Progenitor cell of endocrine pancreas (in vitro differentiated cells): ENCODE measurements at regions not wholly inside any gene's neighbourhood (a gene's known extent, or its start where the extent isn't known, plus 50 kb on each side); places are given as distances from the start of the nearest gene placed in this dataset.

Experiments used
- DNase-seq: peaks from one replicate; pipeline ENCODE4 v3.0.0; 2021; ENCODE audit warnings: low spot score; ENCODE audit not compliant: unreplicated experiment
- H3K27ac Mint-ChIP-seq: 2 replicates; pipeline ENCODE4 v1.8.0; 2021; ENCODE audit warnings: mild to moderate bottlenecking, moderate library complexity, mixed read lengths
- H3K27me3 Mint-ChIP-seq: 2 replicates; pipeline ENCODE4 v1.8.0; 2021; ENCODE audit warnings: mixed read lengths
- H3K36me3 Mint-ChIP-seq: 2 replicates; pipeline ENCODE4 v1.8.0; 2022; ENCODE audit warnings: mixed read lengths; ENCODE audit not compliant: insufficient read depth
- H3K4me1 Mint-ChIP-seq: 2 replicates; pipeline ENCODE4 v1.8.0; 2021; ENCODE audit warnings: low read depth, mixed read lengths
- H3K4me3 Mint-ChIP-seq: 2 replicates; pipeline ENCODE4 v1.8.0; 2021; ENCODE audit warnings: low read depth, mild to moderate bottlenecking, moderate library complexity, mixed read lengths
- H3K9me3 Mint-ChIP-seq: 2 replicates; pipeline ENCODE4 v1.8.0; 2021; ENCODE audit warnings: low read depth, mixed read lengths
- TF ChIP-seq, protein P1 (sequence below): fragments of 200-600 bp; sonication (generic); IDR thresholded peaks from one replicate; pipeline ENCODE4 v1.5.0; 2021; ENCODE audit warnings: antibody characterized with exemption, mild to moderate bottlenecking; ENCODE audit not compliant: unreplicated experiment

DNA sequence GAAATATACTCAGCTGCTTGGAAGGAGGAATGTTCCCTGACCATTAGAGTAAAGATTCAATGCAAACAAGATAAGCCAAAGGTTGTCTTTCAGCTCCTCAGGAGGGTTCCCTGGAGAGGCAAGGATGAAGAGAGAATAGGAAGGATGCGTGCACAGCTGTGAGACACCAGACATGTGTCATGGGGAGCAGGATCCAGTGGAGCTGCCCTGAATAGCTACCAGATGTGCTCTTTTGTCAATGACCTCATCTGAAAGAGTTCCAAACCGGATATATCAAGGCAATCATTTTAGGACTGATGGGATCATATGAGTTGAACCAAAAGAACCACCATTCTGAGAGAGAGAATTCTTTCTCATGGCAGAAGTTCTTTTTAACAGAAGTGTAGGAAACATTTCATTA, 490.6 kb downstream of the IRS1 start:
- H3K27ac Mint-ChIP-seq: no peak overlapping the region
- no peak overlapping the region for H3K4me3 Mint-ChIP-seq
- no peak for DNase-seq
- H3K36me3 Mint-ChIP-seq: no peaks in the 10 kb centered on the region
- no peaks in the 10 kb centered on the region for H3K9me3 Mint-ChIP-seq
- peaks cover 2% of the 10 kb centered on the region for H3K4me1 Mint-ChIP-seq
- H3K27me3 Mint-ChIP-seq: no peaks in the 10 kb centered on the region
- TF ChIP-seq, protein P1, sequence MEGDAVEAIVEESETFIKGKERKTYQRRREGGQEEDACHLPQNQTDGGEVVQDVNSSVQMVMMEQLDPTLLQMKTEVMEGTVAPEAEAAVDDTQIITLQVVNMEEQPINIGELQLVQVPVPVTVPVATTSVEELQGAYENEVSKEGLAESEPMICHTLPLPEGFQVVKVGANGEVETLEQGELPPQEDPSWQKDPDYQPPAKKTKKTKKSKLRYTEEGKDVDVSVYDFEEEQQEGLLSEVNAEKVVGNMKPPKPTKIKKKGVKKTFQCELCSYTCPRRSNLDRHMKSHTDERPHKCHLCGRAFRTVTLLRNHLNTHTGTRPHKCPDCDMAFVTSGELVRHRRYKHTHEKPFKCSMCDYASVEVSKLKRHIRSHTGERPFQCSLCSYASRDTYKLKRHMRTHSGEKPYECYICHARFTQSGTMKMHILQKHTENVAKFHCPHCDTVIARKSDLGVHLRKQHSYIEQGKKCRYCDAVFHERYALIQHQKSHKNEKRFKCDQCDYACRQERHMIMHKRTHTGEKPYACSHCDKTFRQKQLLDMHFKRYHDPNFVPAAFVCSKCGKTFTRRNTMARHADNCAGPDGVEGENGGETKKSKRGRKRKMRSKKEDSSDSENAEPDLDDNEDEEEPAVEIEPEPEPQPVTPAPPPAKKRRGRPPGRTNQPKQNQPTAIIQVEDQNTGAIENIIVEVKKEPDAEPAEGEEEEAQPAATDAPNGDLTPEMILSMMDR: no peak

GRCh38 chr2:226308323-226308680, 491.3 kb downstream of the IRS1 start:
- no peaks in the 10 kb centered on the region for H3K9me3 Mint-ChIP-seq
- no peak overlapping the region for H3K4me3 Mint-ChIP-seq
- H3K27ac Mint-ChIP-seq: no peak overlapping the region
- H3K27me3 Mint-ChIP-seq: no peaks in the 10 kb centered on the region
- TF ChIP-seq, protein P1: no peak
- no peak for DNase-seq
- H3K4me1 Mint-ChIP-seq: peaks cover 3% of the 10 kb centered on the region
- no peaks in the 10 kb centered on the region for H3K36me3 Mint-ChIP-seq

GRCh38 chr2:226307487-226308322, 491.9 kb downstream of the IRS1 start:
- no peak for DNase-seq
- Mint-ChIP-seq H3K36me3 (no peaks in the 10 kb centered on the region), H3K9me3 (no peaks in the 10 kb centered on the region), H3K4me3 (no peak overlapping the region), H3K4me1 (peaks cover 6% of the 10 kb centered on the region), H3K27me3 (no peaks in the 10 kb centered on the region), H3K27ac (no peak overlapping the region)
- TF ChIP-seq, protein P1: no peak

- Mint-ChIP-seq H3K27me3 (no peaks in the 10 kb centered on the region), H3K4me3 (no peak overlapping the region), H3K4me1 (peaks cover 6% of the 10 kb centered on the region), H3K27ac (no peak overlapping the region), H3K36me3 (no peaks in the 10 kb centered on the region), H3K9me3 (no peaks in the 10 kb centered on the region)
- DNase-seq: no peak
- TF ChIP-seq, protein P1: no peak
These were observed 492.7 kb downstream of the IRS1 start for GRCh38 chr2:226306969-226307368.

DNA sequence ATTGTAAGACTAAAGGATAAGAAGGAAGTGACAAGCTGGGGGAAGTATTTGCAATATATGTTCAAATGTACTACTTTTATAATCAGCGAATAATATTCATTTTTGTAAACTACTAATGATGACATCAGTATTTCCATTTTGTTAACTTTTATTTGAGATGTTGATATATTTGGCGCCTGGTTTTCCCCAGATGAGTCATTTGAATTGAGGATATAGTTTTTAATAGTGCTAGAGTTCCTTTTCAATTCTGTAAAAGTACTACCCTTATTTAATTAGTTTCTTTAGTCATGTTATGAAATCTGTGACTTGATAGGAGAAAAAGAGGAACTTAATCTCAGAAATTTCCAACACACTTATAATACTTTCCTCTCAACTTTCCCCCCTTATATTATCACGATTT, 495.3 kb downstream of the IRS1 start:
- Mint-ChIP-seq H3K4me1 (peaks cover 6% of the 10 kb centered on the region), H3K27me3 (no peaks in the 10 kb centered on the region), H3K4me3 (no peak overlapping the region), H3K27ac (no peak overlapping the region), H3K36me3 (no peaks in the 10 kb centered on the region), H3K9me3 (no peaks in the 10 kb centered on the region)
- no peak for DNase-seq
- TF ChIP-seq, protein P1: no peak
